DMS153 (cell line): ENCODE measurements at regions not wholly inside any gene's neighbourhood (a gene's known extent, or its start where the extent isn't known, plus 50 kb on each side); places are given as distances from the start of the nearest gene placed in this dataset.

Experiments used
- DNase-seq: peaks from one replicate; lab custom pipeline; 2025; lab: John Stamatoyannopoulos, UW

GRCh38 chr9:135340726-135341475 lies 138.7 kb upstream of the PPP1R26 start:
- DNase-seq: no peak

DNA sequence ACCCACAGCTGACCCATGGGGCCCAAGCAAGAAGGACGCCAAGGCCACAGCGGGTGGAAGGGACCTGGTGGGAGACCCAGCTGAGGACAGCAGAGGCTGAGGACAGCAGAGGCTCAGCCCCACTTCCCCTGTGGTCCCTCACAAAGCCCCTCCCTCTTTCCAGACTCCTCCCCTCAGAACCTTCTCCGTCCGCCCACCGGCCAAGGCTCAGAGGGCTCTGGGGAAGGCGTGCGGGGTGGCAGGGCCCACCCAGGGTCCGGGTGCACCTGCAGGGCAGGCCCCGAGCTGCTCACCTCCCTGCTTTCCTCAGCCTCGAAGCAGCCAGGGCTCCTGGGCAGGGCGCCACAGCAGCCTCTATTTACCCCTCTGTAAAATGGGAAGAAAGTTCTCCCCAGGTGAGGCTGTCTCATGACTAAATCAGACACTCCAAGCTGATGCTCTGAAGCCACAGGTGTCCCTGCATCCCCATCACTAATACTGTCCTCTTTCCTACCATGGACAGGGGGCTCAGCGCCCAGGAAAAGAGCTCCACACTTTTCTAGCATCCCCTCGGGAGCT lies 137.9 kb upstream of the PPP1R26 start:
- DNase-seq: no peak

GRCh38 chr9:135342206-135343130 lies 137.1 kb upstream of the PPP1R26 start:
- no peak for DNase-seq

- DNase-seq: no peak
Observed at GRCh38 chr9:135343136-135343535, 136.4 kb upstream of the PPP1R26 start.

DNA sequence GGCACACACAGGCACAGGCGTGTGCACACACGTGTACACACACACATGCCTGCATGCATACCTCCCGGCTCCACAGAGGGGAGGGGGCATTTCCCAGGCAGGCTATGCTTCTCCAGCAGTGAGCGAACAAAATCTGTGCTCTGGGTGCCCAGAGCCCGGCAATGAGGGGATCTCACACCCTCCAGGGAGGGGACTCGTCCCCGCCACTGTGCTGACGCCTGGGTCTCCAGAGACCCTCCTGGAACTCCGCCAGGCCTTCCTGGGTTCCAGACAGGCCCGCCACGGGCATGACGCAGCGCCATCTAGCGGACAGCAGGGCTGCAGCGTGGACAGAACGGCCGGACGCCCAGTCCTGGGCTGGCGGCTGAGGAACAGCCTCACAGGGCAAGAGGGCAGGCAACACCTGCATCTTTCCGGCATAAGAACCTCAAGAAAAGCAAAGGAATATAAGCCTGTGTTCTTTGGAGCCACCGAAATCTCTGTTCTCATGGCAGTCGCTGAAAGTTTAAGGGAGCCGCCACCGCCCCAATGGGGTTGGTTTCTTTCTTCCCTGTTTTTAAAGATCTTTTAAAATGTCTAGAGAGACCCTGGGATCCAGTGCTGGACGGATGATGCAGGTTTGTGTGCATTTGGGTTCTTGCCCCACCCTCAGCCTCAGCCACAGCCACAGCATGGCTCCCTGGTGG lies 135.6 kb upstream of the PPP1R26 start:
- DNase-seq: no peak

DNA sequence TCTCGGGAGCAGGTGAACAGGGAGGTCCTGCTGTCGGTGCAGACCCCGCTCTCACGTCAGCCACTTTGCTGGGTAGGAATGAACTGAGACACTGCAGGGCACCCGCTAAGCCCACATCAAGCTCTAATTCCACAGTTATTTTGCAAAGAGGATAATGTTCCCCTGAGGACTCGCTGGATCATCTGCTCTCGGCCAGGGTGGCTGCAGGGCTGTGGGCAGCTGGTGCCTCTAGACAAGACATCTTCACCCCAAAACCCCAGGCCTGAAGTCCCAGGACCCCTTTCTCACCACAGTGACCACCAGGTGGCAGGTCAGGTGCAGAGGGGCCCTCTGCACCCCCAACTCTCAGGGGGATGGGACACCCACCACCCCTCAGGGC lies 135.1 kb upstream of the PPP1R26 start:
- no peak for DNase-seq

- no peak for DNase-seq
Observed at GRCh38 chr9:135344915-135345500, 134.6 kb upstream of the PPP1R26 start.

GRCh38 chr9:135345775-135346433 lies 133.7 kb upstream of the PPP1R26 start:
- no peak for DNase-seq

- DNase-seq: no peak
Observed at GRCh38 chr9:135346438-135347050, 133.0 kb upstream of the PPP1R26 start.

- DNase-seq: no peak
Observed at GRCh38 chr9:135347461-135347860, 132.1 kb upstream of the PPP1R26 start.

DNA sequence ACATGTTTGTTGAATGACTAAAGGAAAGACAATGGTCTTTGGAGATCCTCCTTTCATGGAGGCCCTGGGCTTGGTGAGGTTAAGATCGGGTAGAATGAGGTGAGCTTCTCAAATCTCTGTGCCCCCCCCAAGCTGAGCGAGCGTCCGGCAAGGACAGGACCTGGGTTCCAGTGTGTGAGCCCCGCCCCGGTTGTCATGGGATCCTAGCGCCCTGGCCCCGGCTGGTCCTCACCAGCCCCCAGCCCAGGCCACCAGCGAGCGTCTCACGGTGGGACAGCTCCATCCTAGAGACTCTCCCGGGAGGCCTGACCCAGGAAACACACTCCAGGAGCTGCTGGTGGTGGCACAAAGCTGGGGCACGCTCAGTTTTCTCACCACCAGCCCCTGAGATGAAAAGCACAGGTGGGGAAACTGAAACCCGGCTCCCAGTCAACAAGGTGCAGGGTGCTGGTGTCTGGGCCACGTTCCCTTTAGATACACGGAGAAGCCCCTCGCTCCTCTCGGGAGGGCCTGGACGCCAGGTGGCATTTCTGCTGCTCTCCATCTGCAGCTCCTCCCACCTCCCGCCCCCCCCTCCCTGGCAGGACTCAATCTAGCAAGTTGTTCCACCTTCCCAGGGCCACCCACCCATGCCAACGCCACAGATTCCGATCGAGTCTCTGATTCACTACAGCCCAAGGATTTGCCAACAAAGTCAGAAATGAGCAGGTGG lies 131.3 kb upstream of the PPP1R26 start:
- no peak for DNase-seq

GRCh38 chr9:135348788-135349150 lies 130.8 kb upstream of the PPP1R26 start:
- DNase-seq: no peak

DNA sequence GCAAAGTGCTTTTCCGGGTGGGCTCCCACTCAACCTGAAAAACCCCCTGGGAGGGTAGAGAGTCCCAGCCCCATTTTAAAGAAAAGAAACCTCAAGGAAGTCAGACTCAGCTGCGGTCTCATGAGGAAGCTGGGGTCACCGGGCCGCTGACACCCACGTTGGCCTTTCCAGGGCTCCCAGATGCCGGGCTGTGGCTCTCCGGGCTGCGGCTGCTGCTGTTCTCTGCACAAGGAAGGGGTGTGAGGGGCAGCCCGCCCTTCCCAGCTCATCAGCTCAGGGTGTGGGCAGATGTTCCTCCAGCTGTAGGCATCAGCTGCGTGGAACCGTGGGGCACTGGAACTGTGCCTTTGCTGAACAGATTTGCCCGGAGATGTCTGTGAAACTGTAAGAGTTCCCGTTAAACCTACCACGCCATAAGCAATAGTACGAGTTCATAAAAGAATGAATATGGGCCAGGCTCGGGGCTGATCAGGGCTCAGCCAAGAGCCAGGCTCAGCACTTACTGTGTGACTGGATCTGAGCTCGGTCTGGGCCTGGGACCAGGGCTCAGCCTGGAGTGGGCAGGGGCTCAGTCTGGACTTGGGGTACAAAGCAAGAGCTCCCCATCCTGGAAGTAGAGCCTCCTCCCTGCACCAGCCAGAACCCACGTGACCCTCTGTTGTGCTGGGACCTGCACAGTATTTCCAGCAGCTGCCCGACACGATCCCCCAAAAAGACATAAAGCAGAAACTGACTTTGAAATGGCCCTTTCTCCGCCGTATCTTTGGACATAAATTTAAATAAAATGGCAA lies 130.2 kb upstream of the PPP1R26 start:
- DNase-seq: no peak

GRCh38 chr9:135350003-135350315 lies 129.6 kb upstream of the PPP1R26 start:
- DNase-seq: no peak

GRCh38 chr9:135353935-135354334 lies 125.6 kb upstream of the PPP1R26 start:
- no peak for DNase-seq

DNA sequence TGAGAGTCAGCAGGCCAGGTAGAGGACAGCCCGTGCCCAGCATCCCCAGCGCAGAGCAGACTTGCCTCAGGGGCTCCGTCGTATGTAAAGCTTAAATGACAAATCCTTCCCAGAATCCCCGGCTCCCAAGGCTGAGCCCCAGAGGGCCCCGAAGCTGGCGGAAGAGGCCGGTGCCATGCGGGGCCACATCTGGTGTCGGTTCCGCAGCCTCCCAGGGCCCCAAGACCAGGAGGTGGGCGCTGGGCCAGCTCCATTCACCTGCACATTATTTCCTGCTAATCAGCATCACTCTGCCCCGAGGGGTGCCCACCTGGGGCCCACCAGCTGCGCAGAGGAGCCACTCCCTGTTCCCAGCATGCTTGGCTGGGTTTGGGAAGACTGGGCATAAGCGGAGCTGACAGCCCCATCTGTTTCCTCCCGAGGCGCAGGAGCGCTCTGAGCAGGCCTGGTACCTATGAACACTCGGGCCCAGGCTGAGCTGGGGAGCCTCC lies 124.0 kb upstream of the PPP1R26 start:
- DNase-seq: no peak

- no peak for DNase-seq
Observed at GRCh38 chr9:135356021-135356420, 123.6 kb upstream of the PPP1R26 start.

GRCh38 chr9:135356796-135357195 lies 122.8 kb upstream of the PPP1R26 start:
- DNase-seq: no peak

GRCh38 chr9:135357863-135358551 lies 121.6 kb upstream of the PPP1R26 start:
- DNase-seq: no peak
